Keratinocyte (primary cell): ENCODE measurements at regions not wholly inside any gene's neighbourhood (a gene's known extent, or its start where the extent isn't known, plus 50 kb on each side); places are given as distances from the start of the nearest gene placed in this dataset.

Experiments
- CTCF ChIP-seq, 3 experiments: IDR thresholded peaks in 1 of 3; conservative IDR thresholded peaks in 1 of 3; optimal IDR thresholded peaks in 1 of 3; 2 replicates in 2 of 3; 3 replicates in 1 of 3; pipeline versions ENCODE3 to v1.5.1; 2011; ENCODE audit warnings: low read length in 3 of 3, mild to moderate bottlenecking in 3 of 3, moderate library complexity in 2 of 3, control low read depth in 1 of 3, inconsistent platforms in 1 of 3; ENCODE audit not compliant: insufficient read depth in 2 of 3; ENCODE audit errors: extremely low read depth in 1 of 3
- EZH2 ChIP-seq: IDR thresholded peaks from one replicate; pipeline ENCODE4 v1.6.1; 2012; ENCODE audit warnings: inconsistent platforms, mild to moderate bottlenecking, low read length, moderate library complexity

GRCh38 chr15:37594417-37594816, 340.0 kb upstream of the TMCO5A start:
- TF ChIP-seq CTCF (optimal IDR thresholded peaks at IDR 0.05 in 1 of 3, IDR thresholded peaks at IDR 0.05 in 1 of 3, conservative IDR thresholded peaks at IDR 0.05 in 1 of 3; ENCODE audit: extremely low read depth in 1 of 3, insufficient read depth in 2 of 3, low read length in 3 of 3), result no peak
- TF ChIP-seq EZH2, result no peak
